ENCODE measurements at regions not wholly inside any gene's neighbourhood (a gene's known extent, or its start where the extent isn't known, plus 50 kb on each side); places are given as distances from the start of the nearest gene placed in this dataset.

DNA sequence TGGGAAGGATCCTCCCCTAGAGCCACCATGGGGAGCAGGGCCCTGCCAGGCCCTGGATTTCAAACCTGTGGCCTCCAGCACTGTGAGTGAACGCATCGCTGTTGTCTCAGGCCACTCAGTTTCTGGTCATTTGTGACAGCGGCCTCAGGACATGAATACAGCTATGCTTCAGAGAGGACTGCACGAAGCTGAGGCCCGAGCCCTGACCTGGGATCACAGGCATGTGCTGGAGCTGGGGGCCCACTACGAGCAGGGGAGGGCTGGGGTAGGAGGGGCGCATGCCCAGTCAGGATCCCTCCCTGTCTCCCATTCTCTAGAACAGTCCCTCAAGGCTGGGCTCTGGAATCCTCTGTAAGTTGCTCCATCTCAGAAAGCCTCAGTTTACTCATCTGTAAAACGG, 242.1 kb downstream of the CTTN start:
- TF ChIP-seq MYC (IDR thresholded peaks at IDR 0.05; ENCODE audit: low read depth, low read length), result no peak
- TF ChIP-seq POLR2A (IDR thresholded peaks at IDR 0.05; ENCODE audit: extremely low read depth, insufficient read length), result no peak
- TF ChIP-seq, protein P1, sequence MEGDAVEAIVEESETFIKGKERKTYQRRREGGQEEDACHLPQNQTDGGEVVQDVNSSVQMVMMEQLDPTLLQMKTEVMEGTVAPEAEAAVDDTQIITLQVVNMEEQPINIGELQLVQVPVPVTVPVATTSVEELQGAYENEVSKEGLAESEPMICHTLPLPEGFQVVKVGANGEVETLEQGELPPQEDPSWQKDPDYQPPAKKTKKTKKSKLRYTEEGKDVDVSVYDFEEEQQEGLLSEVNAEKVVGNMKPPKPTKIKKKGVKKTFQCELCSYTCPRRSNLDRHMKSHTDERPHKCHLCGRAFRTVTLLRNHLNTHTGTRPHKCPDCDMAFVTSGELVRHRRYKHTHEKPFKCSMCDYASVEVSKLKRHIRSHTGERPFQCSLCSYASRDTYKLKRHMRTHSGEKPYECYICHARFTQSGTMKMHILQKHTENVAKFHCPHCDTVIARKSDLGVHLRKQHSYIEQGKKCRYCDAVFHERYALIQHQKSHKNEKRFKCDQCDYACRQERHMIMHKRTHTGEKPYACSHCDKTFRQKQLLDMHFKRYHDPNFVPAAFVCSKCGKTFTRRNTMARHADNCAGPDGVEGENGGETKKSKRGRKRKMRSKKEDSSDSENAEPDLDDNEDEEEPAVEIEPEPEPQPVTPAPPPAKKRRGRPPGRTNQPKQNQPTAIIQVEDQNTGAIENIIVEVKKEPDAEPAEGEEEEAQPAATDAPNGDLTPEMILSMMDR (IDR thresholded peaks at IDR 0.05; ENCODE audit: low read depth, low read length), result no peak
- no peak for TF ChIP-seq MAX (IDR thresholded peaks at IDR 0.05; ENCODE audit: low read depth, low read length)
- DNase-seq (ENCODE audit: low read depth), result no peak
- no peak overlapping the region for H3K4me3 ChIP-seq (ENCODE audit: low read depth, low read length)

GRCh38 chr11:70641369-70641768, 243.0 kb downstream of the CTTN start:
- peak; percentile 80 for DNase-seq (ENCODE audit: low read depth)
- TF ChIP-seq POLR2A (IDR thresholded peaks at IDR 0.05; ENCODE audit: extremely low read depth, insufficient read length) (no peak), MAX (IDR thresholded peaks at IDR 0.05; ENCODE audit: low read depth, low read length) (no peak), MYC (IDR thresholded peaks at IDR 0.05; ENCODE audit: low read depth, low read length) (no peak)
- H3K4me3 ChIP-seq (ENCODE audit: low read depth, low read length), result no peak overlapping the region

- no peak for DNase-seq (ENCODE audit: low read depth)
- no peak for TF ChIP-seq MYC (IDR thresholded peaks at IDR 0.05; ENCODE audit: low read depth, low read length)
- no peak for TF ChIP-seq MAX (IDR thresholded peaks at IDR 0.05; ENCODE audit: low read depth, low read length)
- TF ChIP-seq POLR2A (IDR thresholded peaks at IDR 0.05; ENCODE audit: extremely low read depth, insufficient read length), result no peak
- H3K4me3 ChIP-seq (ENCODE audit: low read depth, low read length), result no peak overlapping the region
Measured at GRCh38 chr11:70642266-70642665, 243.9 kb downstream of the CTTN start.

DNA sequence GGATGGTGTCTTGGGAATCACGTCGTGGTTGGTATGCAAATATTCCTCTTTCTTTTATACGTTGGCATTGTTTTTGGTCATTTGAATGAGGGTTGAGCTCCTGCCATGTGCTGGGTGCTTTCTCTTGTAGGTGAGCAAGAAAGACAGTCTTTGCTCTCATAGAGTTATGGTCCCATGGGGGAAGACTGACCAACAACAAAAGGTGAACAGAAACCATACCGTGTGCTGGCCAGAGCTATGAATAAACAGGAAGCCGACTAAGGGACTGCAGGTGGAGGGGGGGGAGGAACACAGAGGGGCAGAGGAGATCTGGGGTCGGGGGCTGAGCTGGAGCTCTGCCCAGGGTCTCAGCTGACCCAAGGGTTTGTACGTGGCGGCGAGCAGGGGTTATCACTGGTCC, 245.3 kb downstream of the CTTN start:
- DNase-seq (ENCODE audit: low read depth), result no peak
- TF ChIP-seq POLR2A (IDR thresholded peaks at IDR 0.05; ENCODE audit: extremely low read depth, insufficient read length) (no peak), MYC (IDR thresholded peaks at IDR 0.05; ENCODE audit: low read depth, low read length) (no peak), MAX (IDR thresholded peaks at IDR 0.05; ENCODE audit: low read depth, low read length) (no peak)
- TF ChIP-seq, protein P1 (IDR thresholded peaks at IDR 0.05; ENCODE audit: low read depth, low read length), result no peak
- H3K4me3 ChIP-seq (ENCODE audit: low read depth, low read length), result no peak overlapping the region

DNA sequence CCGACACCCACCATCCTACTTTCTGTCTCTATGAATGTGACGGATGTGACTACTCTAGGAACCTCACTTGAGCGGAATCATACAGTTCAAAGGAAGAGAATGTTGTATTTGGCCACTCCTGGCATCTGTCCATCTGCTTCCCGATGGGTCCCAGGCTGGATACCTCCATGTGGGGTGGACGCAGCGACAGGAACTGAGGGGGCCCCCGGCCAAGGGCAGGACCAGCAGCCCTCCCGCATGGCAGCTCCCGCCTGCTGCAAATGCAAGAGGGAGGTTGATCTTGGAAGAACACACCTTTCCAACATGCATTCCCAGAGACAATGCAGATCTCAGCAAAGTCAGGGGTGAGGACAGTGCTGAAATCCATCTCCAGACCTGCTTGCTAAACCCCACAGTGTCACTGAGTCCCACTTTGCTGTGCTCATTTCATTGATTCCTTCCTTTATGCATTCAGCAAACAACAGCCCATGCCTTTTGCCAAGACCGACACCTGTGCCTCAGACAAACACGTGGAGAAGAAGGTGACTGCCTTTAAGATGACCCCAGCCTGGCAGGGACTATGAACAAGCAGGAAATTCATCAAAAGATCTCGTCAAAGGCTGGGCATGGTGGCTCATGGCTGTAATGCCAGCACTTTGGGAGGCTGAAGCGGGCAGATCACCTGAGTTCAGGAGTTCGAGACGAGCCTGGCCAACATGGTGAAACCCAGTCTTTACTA, 246.2 kb downstream of the CTTN start:
- H3K4me3 ChIP-seq (ENCODE audit: low read depth, low read length), result no peak overlapping the region
- TF ChIP-seq MYC (IDR thresholded peaks at IDR 0.05; ENCODE audit: low read depth, low read length) (no peak), POLR2A (IDR thresholded peaks at IDR 0.05; ENCODE audit: extremely low read depth, insufficient read length) (no peak), MAX (IDR thresholded peaks at IDR 0.05; ENCODE audit: low read depth, low read length) (no peak)
- TF ChIP-seq, protein P1 (IDR thresholded peaks at IDR 0.05; ENCODE audit: low read depth, low read length), result no peak
- no peak for DNase-seq (ENCODE audit: low read depth)

DNA sequence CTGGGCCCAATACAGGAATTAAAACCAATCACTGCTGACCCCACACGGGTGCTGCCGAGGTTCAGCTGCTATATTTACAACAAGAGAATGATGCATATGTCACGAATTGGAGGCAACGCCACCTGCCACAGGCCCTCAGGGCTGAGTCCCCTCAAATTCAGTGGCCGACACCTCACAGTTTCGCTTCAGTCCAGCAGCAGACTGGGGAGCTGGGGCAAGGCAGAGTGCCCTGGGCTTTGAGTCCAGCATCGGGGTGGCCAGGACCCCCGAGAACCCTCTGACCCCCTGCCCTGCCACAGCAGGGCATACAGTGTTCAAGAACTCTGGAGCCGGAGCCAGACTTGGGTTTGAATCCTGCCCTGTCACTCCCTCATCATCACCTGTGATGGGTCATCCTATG, 247.2 kb downstream of the CTTN start:
- TF ChIP-seq MYC (IDR thresholded peaks at IDR 0.05; ENCODE audit: low read depth, low read length) (no peak), MAX (IDR thresholded peaks at IDR 0.05; ENCODE audit: low read depth, low read length) (no peak), POLR2A (IDR thresholded peaks at IDR 0.05; ENCODE audit: extremely low read depth, insufficient read length) (no peak)
- TF ChIP-seq, protein P1 (IDR thresholded peaks at IDR 0.05; ENCODE audit: low read depth, low read length), result no peak
- no peak overlapping the region for H3K4me3 ChIP-seq (ENCODE audit: low read depth, low read length)
- DNase-seq (ENCODE audit: low read depth), result no peak

Data from NB4 (cell line).